Medulla oblongata (tissue), 1 donor: ENCODE measurements at regions not wholly inside any gene's neighbourhood (a gene's known extent, or its start where the extent isn't known, plus 50 kb on each side); places are given as distances from the start of the nearest gene placed in this dataset.
"Not testable (repeated sequence)": the region's sequence is repeated elsewhere in the genome, so short reads cannot be mapped to it uniquely, and the experiment has no call there.

Source experiments
- DNase-seq: peaks from one replicate; pipeline ENCODE4 v3.0.0-alpha.2; 2015; ENCODE audit errors: extremely low spot score

DNA sequence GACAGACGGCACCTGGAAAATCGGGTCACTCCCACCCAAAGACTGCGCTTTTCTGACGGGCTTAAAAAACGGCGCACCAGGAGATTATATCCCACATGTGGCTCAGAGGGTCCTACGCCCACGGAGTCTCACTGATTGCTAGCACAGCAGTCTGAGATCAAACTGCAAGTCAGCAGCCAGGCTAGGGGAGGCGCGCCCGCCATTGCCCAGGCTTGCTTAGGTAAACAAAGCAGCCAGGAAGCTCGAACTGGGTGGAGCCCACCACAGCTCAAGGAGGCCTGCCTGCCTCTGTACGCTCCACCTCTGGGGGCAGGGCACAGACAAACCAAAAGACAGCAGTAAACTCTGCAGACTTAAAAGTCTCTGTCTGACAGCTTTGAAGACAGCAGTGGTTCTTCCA is 909.4 kb downstream of the SORCS3 start:
- not testable (repeated sequence) for DNase-seq

DNA sequence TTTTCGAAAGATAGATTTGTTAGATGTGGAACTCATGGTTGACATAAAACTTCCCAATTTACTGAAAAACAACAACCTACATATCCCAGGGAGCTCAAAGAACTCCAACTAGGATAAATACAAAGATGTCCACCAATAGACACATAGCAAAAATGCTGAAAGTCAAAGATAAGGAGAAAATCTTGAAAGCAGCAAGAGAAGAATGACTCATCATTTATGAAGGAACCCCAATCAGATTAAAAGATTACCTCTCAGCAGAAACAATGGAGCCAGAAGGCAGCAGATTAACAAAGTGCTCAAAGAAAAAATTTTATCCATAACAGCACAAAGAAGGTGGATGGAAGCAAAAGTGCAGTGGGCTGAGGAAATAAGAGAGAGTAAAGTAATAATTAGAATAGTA is 908.6 kb downstream of the SORCS3 start:
- no peak for DNase-seq

DNA sequence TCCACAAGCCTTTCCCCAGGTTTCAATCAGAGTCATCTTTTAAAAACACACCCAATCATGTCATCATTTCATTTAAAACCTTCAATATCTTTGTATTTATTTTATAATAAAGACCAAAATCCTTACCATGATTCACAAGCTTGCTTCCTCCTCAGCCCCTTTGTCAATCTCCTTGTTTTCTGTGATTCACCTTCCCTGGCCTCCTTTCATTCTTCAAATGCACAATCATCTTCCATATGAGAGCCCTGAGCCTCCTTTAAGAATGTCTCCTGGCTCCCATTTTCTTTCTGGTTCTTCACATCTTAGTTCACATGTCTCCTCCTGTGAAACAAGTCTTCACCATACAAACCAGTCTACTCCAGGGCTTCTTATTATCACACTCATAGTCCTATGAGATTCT is 904.0 kb downstream of the SORCS3 start:
- no peak for DNase-seq

DNA sequence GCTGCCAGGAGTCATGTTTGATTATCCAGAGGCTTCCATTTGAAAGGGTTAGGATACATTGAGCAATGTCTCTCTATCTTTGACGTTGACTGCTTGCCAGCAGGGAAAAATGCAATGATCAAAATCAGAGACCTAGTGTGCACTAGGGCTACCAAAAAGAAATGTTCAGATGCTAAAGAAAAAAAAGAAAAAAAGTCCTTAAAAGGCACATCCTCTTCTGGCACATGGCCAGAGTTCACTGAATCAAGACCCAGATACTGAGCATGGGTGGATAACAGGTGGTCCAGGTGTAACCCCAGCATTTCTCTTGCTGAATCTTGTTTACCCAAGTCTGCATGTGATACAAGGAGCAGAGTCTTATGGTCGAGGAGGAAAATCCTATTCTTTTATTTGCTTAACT is 899.3 kb downstream of the SORCS3 start:
- no peak for DNase-seq

DNA sequence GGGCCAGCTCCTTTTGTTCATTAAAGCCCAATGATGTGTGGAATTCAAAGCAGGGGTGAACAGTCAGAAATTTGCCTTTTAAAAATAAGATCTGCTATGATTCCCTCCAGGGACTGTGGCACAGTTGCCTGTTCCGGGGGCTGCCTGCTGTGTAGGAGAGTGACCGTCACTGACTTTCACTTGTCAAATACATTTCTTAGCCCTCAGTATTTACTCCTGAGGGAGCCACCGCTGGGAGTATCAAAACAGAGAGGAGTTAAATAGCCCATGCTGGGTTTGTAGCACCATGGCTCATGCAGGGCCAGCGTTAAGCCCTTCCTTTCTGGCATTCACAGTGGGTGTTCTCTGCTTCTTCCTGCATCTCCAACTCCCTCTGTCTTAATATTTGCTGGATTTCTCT is 897.8 kb downstream of the SORCS3 start:
- no peak for DNase-seq

DNA sequence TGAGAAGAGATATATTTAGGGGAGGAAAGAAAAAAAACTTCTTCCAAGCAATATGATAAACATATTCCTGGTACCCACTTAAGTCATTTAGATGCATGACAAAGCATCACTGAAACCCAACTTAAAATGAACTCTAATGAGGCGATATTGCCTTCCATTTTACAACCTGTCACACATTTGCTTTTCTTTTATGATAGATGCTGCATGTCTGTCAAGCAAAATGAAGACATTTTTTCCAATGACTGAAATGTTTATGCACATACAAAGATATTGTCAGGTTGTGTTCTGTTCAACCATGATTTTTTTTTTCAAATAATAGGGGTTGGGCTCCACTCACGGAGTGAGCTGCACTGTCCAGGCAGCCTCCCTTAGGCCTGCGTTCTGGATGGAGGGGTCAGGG is 894.4 kb downstream of the SORCS3 start:
- no peak for DNase-seq

DNA sequence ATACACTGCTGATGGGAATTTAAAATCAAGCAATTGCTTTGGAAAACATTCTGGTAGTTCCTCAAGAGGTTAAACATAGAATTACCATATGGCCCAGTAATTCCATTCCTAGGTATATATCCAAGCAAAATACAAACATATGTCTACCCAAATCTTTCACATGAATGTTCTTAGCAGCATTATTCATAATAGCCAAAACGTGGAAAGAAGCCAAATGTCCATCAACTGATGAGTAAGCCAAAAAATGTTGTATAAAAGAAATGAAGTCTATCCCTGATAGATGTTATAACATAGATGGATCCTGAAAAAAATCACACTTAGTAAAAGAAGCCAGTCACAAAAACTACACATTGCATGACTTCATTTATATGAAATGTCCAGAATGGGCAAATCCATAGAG is 893.0 kb downstream of the SORCS3 start:
- no peak for DNase-seq

DNA sequence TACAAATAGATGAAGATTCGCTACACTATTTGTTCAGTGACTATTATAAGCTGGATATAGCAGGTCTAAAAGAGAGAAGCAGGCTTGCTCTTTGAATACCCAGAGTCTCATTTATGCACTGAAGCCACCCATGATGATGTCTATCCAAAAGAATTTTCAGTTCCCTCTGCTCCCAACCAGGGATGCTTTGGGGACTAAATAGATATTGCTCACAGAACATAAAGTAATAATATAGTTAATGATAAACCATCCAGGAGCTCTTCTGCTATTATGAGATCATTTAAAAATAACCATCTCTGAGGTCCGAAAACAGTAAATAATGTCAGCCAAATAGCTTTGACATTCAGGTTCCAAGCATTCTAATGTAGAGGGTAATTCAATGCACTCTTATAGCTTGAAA is 875.4 kb downstream of the SORCS3 start:
- DNase-seq, result no peak

DNA sequence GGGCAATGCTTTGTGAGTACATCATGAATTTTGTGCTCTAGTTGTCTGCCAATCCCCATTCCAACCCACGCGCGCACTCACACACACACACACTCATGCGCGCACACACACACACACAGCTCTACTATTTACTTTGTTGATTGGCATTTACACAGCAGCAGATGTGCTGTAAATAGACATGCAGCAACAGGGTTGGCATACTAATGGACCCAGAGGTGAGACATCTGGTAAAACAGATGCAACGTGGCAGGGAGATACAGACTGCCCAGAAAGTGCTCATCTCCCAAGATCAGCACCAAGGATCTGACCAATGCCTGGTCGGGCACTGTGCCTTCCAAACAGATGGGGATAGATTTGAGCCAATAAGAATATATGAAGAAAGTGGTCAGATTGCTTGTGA is 873.0 kb downstream of the SORCS3 start:
- no peak for DNase-seq

DNA sequence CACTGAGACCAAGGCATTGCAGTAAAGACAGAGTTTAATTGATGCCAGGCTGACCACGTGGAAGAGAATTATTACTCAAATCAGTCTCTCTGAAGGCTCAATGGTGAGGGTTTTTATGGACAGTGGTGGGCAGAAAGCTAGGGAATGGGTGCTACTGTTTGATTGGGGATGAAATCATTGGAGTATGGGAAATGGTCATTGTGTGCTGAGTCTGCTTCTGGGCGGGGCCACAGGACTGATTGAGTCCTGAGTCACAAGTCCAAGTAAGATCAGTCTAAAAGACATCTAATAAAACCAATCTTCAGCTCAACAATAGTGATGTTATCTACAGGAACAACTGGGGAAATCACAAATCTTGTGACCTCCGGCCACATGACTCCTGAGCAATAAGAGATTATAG is 868.4 kb downstream of the SORCS3 start:
- no peak for DNase-seq

DNA sequence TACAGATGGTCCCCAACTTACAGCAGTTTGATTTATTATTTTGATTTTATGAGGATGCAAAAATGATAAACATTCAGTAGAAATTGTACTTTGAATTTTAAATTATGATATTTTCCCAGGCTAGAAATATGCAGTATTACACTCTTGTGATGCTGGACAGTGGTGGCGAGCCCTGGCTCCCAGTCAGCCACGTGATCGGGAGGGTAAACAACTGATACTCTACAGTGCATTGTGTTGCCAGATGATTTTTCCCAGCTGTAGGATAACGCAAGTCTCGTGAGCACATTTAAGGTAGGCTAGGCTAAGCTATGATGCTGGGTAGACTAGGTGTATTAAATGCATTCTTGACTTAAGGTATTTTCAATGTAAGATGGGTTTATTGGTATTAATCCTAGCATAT is 865.2 kb downstream of the SORCS3 start:
- no peak for DNase-seq

DNA sequence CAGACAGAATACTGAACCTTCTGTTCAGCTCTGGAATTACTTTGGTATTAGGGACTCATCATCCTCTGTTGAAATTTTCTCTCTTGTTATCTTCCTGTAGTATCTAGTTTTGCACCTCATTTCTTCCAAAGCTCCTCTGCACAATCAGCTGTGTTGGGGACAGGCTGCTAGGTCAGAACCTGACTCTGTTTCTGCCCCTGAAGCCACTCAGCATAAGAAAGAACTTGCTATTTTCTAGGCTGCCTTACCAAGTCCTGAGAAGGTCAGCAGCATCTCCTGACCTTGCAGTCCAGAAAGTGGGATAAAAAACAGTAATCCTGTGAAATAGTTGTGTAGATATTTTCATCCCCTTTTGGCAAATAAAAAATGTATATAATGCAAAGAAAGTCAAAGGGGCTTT is 862.6 kb downstream of the SORCS3 start:
- DNase-seq, result no peak

DNA sequence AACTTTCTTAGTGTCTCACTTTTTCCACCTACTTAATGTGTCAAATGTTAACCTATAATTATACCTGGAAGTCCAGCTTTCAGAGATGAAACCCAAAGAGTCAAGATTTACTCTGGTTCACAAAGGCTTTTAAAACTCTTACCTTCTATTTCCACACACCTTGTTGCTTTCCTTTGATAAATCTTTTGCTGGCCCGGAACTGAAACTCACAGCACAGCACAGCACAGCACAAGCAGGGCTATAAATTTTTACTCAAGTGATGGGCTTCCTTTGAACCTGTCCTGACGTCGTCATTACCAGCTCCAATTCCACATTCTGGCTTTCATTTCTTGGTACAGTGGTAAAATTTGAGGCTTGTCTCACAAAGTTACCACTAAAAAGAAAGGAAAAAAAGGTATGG is 861.0 kb downstream of the SORCS3 start:
- DNase-seq, result no peak

DNA sequence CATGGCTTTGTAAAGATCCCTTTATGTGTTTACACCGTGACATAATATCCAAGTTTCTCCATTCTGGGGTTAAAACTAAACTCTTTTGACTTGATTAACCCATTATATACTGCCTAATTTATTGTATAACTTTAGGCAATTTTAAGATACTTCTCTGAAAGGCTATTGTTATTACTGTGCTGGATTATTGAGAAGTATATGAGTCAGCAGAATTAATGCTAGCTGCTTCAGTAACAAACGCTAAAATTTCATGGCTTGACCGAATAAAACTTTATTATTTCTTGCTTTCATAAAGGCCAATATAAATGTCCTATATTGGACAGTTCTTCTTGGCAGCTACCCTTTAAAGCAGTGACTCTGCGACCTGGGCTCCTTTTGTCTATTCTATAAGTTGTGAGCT is 853.9 kb downstream of the SORCS3 start:
- DNase-seq, result no peak

DNA sequence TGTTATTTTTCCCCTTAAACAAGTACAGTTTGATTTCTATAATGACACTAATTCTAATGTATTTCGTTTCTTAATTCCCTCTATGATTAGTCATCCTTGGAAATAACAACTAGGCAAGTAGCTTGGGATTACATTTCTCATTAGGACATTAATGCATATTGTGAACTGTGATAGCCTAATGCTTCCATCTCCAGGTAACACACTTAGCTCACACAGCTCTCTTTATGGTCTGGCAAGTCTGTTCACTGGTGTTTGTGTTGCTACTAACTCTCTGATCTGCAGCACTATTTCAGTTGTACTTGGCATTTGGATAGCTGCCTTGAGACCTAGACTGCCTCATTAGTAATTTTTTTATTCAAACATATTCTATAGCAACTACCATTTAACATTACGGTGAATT is 853.2 kb downstream of the SORCS3 start:
- no peak for DNase-seq

DNA sequence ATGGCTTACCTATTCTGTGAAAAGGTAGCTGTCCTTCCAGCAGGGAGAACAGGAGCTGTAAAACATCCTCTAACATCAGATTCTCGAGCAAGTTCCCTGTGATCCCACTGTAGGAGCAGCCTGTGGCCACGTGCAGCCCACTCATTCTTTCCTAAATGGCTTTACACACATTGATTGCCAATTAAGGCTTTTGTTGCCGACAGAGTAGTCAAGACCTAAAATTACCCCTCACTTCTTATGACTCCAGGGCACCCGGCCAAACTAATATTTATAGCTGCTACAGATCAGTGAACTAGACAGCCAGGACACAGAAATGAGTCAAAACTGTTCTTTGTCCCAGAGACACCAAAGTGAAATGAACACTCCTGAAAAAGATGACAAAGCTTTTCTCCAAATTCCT is 832.1 kb downstream of the SORCS3 start:
- no peak for DNase-seq

DNA sequence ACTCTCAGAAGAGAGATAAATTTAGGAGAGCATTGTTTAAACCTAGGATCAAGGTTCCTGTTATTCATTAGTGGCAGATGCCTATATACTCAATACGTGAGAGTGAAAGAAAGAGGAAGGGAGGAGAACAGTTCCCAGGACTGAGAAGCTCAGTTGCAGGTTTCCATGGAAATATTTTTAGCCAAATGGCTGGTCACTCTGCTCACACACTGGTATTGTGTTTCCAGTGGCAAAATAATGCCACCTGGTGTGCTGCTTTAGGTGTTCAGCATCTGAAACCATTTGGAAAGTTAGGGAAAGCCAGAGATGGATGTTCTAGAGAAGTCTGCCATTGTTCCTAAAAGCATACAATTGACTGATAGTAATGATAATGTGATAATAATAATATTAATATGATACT is 827.7 kb downstream of the SORCS3 start:
- DNase-seq, result no peak

DNA sequence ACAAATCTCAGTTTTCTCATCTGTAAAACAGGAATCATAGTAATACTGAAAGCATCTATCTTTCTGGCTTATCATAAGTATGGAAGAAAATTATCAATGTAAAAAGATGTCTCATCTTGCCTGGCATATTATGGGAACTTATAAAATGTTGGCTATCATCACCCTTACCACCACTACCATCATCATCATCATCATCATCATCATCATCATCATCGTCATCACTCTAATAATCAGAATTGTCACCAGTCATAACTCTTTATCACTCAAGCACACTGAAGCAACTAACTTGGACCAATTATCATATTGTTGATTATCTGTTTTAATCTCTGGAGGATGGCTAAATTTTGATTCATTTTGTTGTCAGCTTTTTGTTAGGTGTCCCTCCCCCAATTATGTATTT is 825.4 kb downstream of the SORCS3 start:
- no peak for DNase-seq

DNA sequence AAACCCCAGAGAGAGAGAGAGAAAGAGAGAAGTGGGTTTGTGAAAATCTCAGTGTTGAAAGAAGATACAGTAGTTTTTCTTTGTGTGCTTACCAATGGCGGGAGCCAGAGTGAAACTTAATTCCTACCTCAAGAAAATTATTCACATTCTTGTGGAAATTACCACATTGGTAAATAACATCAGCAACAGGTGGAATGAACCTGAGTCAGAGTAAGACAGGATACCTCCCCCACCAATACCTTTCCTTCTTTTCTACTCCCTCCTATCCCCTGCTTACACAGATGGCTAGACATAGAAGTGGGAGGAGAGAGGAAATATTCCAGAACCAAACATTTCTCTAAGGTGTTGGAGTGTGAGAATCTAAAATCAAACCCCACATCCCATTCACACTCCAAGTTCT is 793.9 kb downstream of the SORCS3 start:
- no peak for DNase-seq

DNA sequence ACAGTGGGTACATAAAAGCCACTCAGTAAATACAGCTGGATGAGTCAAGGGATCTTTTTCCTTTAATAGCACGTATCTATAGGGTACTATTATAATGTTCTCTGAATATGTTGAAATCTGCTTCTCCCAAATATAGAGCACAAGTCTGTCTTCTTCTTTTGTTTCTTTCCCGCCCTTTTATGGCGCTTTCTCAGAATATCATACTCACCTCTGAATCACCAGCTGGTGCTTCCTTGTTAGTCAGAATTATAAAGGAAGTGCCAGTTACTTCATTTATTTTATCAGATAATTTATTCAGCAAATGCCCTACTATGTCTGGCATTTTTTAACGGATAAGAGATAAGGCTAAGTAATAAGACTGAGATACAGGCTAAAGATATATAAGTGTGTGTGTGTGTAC is 772.9 kb downstream of the SORCS3 start:
- no peak for DNase-seq

DNA sequence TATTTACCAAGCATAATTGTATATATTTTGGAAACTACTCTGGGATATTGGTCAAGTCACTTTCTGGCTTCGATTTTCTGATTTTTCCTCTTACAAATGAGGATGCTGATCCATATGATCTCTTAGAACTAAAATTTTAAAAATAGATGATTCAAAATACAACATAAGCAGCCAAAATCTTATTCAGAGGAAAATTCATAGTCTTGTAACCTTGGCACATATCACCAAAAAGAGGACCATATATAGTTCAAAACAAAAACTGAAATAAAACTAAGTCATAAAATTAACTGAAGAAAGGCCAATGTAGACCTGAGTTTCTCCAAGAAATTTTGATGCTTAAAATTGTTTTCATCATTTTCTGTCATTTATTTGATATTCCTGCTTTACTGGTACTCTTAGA is 768.3 kb downstream of the SORCS3 start:
- no peak for DNase-seq

DNA sequence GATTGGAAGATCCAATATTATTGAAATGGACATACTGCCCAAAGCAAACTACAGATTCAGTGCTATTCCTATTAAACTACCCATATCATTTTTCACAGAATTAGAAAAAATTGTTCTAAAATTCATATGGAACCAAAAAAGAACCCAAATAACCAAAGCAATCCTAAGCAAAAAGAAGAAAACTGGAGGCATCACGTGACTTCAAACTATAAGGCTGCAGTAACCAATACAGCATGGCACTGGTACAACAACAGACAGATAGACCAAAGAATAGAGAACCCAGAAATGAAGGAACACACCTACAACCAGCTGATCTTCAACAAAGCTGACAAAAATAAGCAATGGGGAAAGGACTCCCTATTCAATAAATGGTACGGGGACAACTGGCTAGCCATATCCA is 765.4 kb downstream of the SORCS3 start:
- no peak for DNase-seq

DNA sequence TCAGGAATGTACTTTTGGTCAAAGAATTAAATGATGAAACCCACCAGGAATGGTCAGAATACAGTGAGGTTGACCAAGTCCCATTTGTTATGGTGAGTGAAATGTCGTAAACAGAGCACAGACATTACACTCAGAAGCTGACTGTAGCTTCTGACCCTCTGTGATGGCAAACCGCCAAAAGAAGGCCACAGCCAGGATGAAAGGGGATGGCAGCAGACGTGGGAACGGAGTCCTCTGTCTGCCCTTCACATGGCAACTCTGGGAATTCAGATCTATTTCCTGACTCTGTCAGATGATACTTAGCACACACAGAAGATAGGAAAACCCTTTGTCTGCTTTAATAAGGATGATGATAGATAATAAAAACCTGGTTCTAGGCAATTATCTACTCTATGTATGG is 757.1 kb downstream of the SORCS3 start:
- DNase-seq, result no peak

DNA sequence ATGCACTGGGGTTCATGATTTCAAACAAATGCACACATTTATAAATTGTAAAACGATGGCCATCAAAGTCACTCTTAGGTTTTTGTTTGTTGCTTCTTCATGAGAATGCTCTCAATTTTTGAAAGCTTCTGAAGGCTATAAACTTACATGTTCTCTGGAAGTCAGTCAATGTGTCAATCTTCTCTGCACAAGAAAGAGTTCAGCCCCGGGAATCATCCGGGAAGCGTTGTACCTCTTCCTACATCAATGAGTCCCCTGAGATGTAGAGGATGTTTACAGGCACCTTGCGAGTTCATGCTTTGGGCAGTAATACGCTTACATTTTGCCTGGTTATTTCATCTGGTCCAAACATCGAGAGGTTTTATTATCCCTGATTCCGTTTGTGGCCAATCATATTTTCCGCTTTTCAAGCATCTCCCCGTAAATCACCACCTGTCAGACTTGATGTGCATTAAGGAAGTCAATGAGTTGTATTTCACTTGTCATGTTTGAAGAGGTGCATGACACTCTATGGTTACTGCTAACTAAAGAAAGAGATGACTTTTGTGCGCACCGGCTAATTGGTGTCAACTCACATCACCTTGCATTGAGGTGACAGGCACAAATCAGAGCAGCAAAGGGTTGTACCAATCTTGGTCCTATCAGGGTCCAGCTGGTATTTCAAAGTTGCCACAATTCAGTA is 750.7 kb downstream of the SORCS3 start:
- no peak for DNase-seq

DNA sequence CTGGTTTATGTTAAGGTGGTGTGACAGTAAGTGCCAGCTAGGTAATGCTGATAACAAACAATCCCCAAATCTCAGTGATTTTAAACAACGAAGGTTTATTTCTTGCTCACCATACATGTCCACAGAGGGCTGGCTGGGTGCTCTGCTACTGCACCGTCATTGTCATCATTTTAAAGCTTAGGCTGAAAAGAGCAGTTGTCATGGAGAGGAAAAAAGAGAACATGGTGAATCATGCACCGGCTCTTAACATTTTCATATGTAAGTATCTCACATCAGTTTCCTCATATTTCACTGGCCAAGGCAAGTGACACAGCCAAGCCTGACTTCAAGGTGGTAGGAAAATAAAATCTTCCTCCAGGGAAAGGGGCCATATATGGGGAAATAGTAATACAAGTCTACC is 746.9 kb downstream of the SORCS3 start:
- DNase-seq, result no peak
